UCSD-AML1 (cell line): ENCODE measurements at regions not wholly inside any gene's neighbourhood (a gene's known extent, or its start where the extent isn't known, plus 50 kb on each side); places are given as distances from the start of the nearest gene placed in this dataset.
A peak's percentile ranks its signal among the peaks of the same experiment; 100 is the strongest.
"Not testable (repeated sequence)": the region's sequence is repeated elsewhere in the genome, so short reads cannot be mapped to it uniquely, and the experiment has no call there.

ENCODE experiments used
- DNase-seq: peaks from one replicate; lab custom pipeline; 2025; ENCODE audit not compliant: unreplicated experiment; lab: John Stamatoyannopoulos, UW

DNA sequence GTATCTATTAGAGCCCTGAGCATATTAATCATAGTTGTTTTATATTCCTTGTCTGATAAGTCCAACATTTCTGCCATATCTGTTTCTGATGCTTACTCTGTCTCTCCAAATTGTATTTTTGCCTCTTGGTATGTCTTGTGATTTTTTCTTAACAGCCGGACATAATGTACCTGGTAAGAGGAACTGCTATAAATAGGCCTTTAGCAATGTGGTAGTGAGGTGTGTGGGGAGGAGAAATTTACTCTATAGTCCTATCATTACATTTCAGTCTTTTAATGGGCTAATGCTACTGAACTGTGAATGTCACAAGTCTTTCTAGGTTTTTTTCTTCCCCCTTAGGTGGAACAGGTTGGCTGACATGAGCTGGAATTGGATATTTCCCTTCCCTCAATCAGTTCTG lies 176.1 kb upstream of the FGF10 start:
- DNase-seq: no peak

DNA sequence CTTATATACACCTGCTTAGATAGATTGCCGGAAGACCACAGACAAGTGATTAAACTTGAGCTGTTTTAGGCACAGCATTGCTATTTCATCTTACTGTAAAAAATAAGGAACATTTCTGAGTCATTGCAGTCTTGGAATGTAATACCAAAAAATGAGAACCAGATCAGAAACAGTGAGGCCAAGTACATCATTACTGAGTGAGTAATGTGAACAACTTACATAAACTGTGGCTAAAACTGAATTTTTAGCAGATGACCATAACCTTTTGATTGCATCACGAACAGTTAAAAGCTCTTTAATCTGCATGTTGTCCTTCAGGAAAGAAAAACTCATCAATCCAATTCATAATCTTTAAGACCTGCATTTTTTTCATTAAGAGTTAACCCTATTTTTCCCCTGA lies 157.1 kb upstream of the FGF10 start:
- DNase-seq: no peak

DNA sequence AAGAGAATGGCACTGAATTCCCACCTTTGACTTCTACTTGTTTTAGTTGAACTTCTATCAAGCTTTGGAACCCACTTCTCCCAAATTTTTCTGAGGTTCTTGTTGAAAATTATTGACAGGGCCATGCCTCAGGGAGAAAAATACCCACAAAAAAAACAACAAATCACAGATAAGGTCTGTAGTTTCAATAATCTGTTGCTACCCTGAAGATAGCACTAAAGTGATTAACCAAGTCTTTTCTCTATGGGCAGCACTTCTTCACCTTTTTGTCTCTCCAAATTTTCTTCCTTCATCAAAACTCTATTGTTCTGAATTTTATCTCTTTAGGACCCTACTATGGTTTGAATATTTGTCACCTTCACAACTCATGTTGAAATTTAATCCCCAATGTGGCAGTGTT lies 154.3 kb upstream of the FGF10 start:
- DNase-seq: no peak

DNA sequence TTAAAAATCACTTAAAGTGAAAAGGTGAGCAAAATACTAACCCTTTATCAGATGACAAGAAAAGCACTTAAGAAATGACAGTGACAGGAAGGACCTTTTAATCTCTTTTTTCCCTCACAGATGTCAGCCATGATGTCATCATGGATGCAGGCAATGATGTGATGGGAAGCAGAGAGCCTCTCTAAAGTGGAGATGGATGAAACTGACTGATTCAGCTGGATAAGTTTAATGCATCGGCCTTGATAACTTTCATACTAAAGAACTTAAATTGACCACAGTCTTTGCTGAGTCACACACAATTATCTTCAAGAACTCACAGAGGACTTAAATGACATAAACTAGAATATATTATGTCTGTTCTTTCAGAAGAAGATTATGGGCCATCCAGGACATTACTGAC lies 153.2 kb upstream of the FGF10 start:
- DNase-seq: no peak

DNA sequence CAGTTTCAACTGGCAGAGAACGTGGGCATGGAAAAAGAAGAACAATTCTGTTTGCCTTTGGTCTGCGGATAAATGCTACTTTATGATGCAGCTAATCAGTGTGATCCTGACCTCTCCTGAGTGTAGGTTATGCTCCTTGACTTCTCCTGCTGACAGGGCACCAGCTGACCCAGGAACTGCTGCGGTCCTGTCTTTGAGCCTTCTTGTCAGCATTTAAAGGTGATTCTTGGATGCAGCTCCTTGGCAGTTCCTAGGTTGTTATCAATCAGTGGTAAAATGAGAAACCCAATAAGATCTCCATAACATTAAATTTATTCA lies 150.3 kb upstream of the FGF10 start:
- DNase-seq: no peak

DNA sequence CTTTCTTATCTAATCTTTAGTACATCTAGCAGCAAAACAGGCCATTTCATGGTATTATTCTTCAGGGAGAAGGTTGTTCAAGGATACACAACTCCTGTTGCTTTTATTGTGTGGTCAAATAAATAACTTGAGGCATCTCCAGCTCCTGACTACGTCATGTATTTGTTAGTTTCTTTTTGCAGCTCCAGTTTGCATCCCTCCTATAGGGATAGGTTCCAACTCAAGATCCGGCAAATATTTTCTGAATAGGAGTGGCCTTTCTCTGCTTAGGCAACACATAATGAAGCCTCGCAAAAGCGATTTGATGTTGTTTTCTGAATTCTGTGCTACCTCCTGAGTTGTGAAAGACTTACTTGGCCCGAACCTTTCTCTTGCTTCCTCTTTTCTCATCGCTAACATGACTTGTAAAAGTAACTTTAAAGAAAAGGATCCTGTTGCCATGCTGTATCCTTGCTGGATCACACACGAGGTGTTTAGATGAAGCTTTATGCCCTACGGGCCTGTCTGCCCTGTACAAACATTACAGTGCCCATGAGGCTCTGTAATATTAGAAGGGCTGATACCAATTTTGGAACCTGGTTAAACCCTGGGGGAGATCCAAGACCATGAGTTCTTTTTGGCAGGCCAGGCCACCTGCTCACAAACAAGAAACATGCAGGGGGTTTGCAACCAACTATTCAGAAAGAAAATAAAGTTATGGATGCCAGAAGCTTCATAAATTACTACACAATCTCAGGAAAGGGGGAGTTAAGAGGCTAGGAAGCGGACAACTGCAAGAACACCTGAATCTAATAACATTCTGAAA lies 149.8 kb upstream of the FGF10 start:
- DNase-seq: no peak

DNA sequence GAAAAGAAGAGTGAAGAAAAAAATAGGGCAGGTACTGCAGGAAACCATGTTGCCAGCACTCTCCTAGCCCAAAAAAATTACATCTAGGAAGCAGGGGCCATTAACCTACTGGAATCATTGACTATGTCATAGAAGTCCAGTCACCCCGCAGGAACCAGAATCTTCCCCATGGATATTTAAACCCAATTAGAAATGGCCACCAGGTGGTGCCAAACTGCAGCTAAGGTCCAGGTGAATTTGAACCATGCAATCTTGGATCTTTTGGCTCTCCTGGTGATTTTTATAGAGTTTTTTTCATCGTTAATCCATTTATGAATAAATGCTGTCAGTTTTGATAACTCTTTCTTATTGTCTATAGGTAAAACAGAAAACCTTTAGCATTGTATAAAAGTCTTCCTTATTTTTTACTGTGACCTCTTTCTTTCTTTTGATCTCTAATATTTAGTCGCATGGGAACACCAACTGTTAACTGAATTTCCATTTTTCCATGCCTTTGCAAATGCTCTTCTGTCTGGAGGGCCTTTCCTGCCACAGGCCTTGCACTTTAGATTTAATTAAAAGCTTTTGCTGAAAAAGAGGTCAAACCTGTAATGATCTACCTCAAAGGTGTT lies 147.5 kb upstream of the FGF10 start:
- DNase-seq: peak; percentile 4

DNA sequence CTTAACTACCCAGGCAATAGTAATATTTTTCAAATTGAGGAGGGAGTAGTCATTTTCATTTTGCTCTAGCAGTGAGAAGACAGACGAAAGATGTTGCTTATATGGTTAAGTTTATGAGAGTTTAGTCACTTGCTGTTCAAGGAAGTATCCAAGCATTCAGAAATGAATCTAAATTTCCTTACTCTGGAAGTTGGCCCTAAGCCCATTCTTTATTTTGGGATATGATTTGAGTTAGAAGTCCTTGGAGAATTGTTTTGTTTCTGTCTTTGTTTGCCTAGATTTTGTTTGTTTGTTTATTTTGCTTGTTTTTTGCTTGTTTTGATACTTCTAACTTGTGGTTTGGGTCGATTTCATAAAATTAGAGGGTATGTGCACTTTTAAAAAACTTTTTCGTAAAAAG lies 146.4 kb upstream of the FGF10 start:
- no peak for DNase-seq

DNA sequence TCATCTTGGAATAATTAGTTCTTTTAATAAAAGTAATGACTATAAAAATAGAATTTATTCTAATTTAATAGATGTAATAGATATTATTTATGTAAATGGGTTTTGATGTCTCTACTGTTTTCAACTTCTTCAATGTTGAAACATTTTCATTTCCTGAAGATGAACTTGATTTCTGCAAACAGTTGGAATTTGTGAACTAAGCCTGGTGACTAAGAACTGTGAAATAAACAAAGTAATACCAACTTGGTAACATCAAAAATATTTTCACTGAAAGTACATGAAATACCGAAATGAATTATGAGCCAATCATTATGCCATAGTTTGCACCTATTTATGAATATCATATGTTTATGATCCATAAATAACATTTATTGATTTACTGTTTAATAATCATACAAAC lies 143.8 kb upstream of the FGF10 start:
- no peak for DNase-seq

DNA sequence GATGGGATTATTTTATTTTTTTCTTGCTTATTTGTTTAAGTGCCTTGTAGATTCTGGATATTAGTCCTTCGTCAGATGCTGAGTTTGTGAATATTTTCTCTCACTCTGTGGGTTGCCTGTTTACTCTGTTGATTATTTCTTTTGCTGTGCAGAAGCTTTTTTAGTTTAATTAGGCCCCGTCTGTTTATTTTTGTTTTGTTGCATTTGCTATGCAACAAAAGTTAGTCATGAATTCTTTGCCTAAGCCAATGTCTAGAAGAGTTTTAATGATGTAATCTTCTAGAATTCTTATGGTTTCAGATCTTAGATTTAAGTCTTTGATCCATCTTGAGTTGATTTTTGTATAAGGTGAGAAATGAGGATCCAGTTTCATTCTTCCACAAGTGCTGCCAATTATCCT lies 142.5 kb upstream of the FGF10 start:
- DNase-seq: not testable (repeated sequence)

DNA sequence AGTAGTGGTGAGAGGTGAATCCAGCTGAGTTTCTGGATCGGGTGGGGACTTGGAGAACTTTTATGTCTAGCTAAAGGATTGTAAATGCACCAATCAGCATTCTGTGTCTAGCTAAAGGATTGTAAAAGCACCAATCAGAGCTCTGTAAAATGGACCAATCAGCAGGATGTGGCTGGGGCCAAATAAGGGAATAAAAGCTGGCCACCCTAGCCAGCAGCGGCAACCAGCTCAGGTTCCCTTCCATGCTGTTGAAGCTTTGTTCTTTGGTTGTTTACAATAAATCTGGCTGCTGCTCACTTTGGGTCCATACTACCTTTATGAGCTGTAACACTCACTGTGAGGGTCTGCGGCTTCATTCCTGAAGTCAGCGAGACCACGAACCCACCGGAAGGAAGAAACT lies 141.6 kb upstream of the FGF10 start:
- DNase-seq: not testable (repeated sequence)

DNA sequence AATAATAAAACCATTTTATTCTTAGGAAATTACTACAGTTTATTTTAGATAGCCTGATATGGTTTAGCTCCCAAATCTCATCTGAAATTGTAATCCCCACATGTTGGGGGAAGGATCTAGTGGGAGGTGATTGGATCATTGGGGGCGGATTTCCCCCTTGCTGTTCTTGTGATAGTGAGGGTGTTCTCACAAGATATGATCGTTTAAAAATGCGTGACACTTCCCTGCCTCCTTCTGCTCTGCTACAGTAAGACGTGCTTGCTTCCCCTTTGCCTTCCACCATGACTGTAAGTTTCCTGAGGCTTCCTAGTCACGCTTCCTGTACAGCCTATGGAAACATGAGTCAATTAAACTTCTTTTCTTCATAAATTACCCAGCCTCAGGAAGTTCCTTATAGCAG lies 122.4 kb upstream of the FGF10 start:
- no peak for DNase-seq

DNA sequence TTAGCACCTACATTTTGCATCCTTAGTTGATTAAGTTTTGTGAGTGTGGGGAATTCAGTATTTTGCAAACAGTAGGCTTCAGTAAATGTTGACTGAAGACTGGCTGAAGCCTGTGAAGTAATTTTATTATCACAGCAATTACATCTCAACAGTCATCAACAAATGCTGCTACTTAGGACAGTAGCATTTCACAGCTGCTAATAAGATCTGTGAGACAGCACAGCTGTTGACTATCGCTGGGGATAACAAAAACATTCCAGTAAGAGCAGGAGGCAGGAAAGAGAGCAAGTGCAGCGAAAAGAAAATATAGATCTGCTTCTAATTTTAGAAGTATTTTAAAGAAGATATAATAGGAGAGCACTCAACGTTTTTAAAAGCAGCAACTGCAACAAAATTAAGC lies 117.3 kb upstream of the FGF10 start:
- DNase-seq: no peak

DNA sequence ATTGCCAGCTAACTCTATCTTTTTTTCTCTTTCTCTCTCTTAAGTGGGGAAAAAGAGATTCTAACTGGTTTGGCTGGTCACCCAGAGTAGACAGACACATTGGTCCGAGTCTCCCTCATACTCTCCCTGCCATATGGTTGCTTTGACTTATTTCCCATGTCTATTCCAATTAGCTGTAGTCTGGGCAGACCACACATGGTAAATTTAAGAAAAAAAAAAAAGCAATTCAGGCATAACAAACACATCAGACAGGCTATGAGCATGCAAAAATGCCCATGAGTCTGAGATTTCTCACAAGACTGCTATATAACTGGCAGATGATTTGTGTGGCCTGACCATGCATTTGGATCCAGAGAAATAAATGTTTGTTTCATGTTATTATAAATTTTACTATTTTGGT lies 110.2 kb upstream of the FGF10 start:
- DNase-seq: no peak

DNA sequence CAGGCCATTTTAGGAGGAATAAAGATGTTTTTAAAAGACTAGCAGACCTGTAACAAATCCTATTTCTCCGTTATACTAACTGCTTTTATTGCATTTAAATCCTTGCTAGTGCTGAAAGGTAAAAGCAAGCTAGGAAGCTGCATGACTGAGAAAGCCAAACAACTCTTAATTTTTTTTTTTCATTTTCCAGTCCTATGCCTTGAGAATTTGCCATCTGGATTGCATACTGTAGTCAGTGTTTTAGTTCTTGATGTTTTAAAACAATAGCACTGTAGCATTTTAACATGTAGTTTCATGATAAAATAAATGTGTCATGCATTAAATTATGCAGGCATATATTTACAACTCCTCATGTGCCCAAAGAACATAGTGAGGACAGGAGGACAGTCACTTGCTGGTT lies 108.4 kb upstream of the FGF10 start:
- no peak for DNase-seq

DNA sequence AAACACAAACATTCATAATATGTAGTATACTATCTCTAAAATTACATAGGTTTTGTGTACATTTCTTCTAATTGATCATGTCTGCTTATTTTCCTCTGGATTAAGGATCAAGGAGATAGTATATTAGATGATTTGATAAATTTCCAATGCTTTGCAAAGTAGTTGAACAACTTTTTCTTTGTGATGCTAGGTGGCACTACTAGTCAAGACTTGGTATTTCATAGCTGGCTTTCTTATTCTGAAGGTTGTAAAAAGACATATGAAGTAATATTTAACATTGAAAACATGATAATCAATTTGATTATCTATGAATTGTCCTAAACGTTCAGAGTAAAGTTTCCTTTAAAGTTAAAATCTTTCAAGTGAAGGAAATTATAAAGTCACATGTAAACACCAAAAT lies 106.1 kb upstream of the FGF10 start:
- DNase-seq: no peak

DNA sequence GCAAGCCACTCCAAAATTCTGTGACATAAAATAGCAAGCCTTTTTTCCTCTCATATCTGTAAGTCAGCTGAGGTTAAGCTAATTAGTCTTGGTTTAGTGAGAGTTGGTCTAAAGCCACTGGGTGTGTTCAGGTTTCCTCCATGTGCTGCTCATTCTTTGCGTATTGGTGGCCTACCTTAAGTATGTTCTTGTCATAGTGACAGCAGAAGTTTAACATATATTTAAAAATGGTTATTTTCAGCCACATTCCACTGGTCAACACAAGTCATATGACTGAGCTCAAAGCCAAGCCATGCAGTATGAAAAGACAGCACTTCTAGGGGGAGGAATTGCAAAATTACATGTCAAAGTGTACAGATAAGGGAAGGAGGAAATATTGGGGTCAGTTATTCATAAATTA lies 100.5 kb upstream of the FGF10 start:
- no peak for DNase-seq

DNA sequence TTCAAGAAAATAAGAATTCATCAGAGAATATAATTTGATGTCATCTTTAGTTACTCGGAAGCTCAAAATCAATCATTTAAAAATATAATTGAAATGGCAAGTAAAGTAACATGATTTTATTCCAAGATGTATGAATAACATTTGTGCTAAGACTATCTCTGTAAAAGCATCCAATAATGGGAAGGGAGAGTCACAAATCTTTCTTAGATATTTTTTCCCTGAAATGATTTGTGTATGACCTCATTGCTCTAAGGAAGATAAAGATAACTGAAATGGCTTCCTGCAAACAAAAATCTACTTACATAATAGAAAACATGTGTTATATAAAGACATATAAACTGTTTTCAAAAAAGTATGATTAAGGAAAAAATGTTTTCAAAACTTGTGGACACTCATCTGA lies 97.4 kb upstream of the FGF10 start:
- no peak for DNase-seq

DNA sequence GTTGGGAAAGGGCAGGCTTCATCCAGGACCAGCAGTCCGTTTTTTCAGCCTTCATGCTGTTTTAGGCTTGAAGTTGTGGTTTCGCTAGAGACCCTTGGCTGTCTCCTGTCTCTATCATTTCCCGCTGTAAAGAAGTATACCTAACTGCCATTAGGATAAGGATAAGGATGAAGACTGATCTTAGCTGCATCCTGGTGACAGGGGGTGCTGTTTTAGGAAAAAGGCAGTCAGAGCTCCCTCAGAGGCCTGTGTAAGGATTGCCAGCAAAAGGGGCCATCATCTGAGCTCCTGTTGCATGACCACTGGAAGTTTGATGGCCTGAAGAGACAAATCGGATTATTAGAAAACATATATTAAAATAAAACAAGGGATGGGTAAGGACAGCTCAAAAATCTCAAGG lies 64.8 kb upstream of the FGF10 start:
- no peak for DNase-seq

DNA sequence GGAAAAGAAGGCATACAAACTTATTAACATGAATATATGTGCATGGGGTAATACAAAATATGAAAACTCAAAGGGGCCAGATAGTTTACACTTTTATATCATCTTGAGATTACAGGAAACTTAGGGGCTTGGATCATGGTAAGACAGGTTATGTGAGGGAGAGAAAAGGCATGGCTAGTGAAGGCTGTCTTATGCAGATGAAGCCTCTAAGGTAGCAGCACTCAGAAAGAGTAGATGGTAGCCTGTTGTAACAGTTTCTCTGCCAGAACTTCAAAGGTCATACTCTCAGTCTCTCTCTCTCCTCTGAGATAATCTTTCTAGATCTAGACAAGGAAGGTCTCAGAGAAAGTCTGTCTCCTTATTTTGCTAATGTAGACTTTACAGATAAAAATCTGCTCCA lies 57.2 kb upstream of the FGF10 start:
- DNase-seq: no peak

DNA sequence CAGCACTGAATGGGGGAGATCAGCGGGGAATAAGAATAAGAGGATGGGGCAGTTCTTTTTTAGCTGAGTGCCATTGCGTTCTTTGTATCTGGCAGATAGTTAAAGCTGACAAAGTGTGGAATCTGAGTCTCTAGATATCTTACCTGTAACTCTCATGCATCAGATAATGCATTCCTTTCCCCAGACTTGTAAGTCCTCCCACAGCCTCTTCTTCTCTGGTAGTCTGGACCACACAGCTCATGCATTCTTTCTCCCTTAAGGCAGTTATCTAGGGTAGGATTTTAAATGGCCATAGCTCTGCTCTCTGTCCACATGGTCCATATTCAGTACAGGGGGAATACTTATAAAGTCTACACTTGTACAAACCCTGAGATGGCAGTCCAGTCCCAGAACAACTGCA lies 54.0 kb upstream of the FGF10 start:
- no peak for DNase-seq

DNA sequence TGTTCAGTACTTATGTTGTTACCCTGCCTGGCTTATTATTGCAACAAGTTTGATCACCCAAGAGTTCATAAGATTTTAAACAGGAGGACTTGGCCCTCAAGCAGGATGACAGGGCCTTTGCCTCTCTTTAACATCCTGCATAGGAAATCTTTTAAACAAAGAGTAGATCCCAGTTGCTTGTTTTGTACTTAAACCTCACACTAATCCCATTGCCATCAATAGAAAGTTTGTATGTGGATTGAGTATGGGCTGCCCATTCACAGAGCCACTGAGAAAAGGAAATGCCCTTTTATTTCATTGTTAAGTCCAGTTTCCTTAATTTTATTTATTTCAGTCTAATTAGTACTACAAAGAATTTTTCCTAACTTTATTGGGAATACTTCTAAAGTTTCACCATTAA lies 52.2 kb upstream of the FGF10 start:
- DNase-seq: no peak

DNA sequence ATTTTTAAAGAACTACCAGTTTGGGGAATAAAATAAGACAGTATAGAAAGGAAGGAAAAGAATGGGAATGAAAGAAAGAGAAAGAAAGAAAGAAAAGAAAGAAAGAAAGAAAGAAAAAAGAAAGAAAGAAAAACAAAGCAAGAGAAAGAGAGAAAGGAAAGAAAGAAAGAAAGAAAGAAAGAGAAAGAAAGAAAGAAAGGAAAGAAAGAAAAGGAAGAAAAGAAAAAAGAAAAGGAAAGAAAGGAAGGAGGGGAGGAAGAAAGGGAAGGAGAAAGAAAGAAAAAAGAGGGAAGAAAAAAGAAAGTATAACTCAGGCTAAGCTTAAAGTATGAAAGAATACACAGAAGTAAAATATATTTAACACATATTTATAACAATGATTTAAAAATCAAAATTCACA lies 51.0 kb upstream of the FGF10 start:
- no peak for DNase-seq
